ENCODE measurements at regions not wholly inside any gene's neighbourhood (a gene's known extent, or its start where the extent isn't known, plus 50 kb on each side); places are given as distances from the start of the nearest gene placed in this dataset.

DNA sequence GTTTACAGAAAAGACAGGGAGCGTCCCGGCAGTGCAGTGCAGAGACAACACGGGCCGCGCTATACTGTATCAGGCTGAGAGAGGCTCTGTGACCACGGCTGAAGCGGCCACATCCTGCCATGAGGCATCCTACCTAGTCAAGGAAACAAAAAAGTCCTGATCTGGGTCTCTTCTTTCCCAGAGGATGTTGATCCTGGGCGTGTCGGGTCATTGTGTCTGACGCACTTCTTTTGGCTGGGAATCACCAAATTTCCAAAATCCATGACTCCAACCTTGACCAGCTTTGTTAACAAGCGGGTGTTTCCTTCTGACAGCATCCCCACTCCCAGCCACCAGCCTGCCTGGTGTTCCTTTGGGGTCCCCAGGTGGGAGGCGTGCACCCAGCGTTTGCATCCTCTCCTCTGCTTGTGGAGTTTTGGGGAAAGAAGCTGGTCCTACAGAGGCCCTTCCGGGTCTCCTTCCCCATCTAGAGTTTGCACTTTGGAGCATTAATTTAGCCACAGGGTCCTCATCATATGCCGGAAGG lies 91.4 kb upstream of the RAI14 start:
- TF ChIP-seq, protein P1, sequence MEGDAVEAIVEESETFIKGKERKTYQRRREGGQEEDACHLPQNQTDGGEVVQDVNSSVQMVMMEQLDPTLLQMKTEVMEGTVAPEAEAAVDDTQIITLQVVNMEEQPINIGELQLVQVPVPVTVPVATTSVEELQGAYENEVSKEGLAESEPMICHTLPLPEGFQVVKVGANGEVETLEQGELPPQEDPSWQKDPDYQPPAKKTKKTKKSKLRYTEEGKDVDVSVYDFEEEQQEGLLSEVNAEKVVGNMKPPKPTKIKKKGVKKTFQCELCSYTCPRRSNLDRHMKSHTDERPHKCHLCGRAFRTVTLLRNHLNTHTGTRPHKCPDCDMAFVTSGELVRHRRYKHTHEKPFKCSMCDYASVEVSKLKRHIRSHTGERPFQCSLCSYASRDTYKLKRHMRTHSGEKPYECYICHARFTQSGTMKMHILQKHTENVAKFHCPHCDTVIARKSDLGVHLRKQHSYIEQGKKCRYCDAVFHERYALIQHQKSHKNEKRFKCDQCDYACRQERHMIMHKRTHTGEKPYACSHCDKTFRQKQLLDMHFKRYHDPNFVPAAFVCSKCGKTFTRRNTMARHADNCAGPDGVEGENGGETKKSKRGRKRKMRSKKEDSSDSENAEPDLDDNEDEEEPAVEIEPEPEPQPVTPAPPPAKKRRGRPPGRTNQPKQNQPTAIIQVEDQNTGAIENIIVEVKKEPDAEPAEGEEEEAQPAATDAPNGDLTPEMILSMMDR (conservative IDR thresholded peaks at IDR 0.05 in 1 of 2, IDR thresholded peaks at IDR 0.05 in 1 of 2; ENCODE audit: extremely low read depth in 1 of 2, insufficient read depth in 1 of 2, low read depth in 1 of 2, low read length in 2 of 2): no peak
- no peak for TF ChIP-seq EZH2 (IDR thresholded peaks at IDR 0.05; ENCODE audit: borderline replicate concordance, low read length)
